ENCODE measurements at regions not wholly inside any gene's neighbourhood (a gene's known extent, or its start where the extent isn't known, plus 50 kb on each side); places are given as distances from the start of the nearest gene placed in this dataset.

DNA sequence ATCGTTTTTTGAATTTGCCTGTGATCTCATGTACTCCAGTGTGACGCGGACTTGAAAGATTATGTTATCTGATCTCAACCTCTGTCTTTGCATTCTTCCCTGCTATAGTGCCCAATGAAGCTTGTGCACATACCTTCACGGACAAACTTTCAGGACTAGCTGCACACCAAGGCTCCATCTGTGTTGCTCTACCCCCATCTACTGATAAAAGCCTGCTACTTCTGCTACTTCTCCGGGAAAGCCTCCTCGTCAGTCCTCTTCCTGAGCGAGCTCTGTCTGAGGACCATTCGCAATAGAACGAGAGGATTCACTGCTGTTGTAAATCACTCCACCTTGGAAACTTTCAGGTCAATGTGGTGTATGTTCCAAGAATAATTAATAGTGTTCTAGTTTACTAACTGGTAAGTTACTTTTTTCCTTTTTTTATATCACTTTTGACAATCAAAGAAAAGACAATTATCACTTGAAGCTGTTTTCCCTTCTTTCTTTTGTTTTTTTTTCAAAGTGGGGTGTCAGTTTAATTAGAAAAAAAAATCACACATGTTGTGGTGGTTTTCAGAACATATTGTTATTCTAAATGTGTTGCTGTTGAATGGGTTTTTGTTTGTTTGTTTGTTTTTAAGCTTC is 217.6 kb downstream of the ARRDC4 start:
- TF ChIP-seq, protein P1, sequence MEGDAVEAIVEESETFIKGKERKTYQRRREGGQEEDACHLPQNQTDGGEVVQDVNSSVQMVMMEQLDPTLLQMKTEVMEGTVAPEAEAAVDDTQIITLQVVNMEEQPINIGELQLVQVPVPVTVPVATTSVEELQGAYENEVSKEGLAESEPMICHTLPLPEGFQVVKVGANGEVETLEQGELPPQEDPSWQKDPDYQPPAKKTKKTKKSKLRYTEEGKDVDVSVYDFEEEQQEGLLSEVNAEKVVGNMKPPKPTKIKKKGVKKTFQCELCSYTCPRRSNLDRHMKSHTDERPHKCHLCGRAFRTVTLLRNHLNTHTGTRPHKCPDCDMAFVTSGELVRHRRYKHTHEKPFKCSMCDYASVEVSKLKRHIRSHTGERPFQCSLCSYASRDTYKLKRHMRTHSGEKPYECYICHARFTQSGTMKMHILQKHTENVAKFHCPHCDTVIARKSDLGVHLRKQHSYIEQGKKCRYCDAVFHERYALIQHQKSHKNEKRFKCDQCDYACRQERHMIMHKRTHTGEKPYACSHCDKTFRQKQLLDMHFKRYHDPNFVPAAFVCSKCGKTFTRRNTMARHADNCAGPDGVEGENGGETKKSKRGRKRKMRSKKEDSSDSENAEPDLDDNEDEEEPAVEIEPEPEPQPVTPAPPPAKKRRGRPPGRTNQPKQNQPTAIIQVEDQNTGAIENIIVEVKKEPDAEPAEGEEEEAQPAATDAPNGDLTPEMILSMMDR (IDR thresholded peaks at IDR 0.05): peak; percentile 18 to 56 (median 55)
- TF ChIP-seq POLR2A (IDR thresholded peaks at IDR 0.05): no peak
- H3K27ac ChIP-seq: no peak overlapping the region
- H3K4me1 ChIP-seq: no peaks in the 10 kb centered on the region
- no peaks in the 10 kb centered on the region for H3K27me3 ChIP-seq
- 5 to 12% methylated on average over 9 of the region's 9 CpGs for WGBS, 2 donors
- no peak overlapping the region for H3K4me3 ChIP-seq
- peak; percentile 65 for DNase-seq
- H3K36me3 ChIP-seq (ENCODE audit: low read depth, missing control alignments): no peaks in the 10 kb centered on the region
- intact Hi-C loops (cut with DNase I; ENCODE audit: low total_unique reads): loop anchor here (10.0 kb wide), 1 partner anchor 273 kb away; no protein-coding TSS in a partner anchor
- no peaks in the 10 kb centered on the region for H3K9me3 ChIP-seq

DNA sequence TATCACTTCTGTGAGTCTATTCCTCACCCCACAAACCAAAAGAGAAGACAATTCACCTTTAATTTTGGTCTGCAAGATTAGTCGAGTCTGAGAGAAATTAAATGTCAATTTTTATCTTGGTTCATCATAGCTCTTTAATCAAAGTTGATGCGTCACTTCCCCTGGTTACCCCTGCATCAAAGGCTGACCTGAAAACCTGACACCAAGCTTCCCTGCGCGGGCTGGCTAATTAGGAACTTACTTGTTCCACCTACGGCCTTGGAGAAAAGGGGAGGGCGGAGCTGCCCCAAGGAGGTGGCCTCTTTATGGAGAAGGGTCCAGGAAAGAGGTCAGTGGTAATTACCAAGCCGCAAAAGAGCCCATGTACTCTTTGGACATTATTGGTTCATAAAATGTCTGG is 218.4 kb downstream of the ARRDC4 start:
- Histone ChIP-seq H3K27ac (no peak overlapping the region), H3K9me3 (no peaks in the 10 kb centered on the region), H3K4me3 (no peak overlapping the region), H3K4me1 (no peaks in the 10 kb centered on the region), H3K36me3 (ENCODE audit: low read depth, missing control alignments) (no peaks in the 10 kb centered on the region), H3K27me3 (no peaks in the 10 kb centered on the region)
- 28 to 31% methylated on average over 7 of the region's 7 CpGs for WGBS, 2 donors
- intact Hi-C loops (cut with DNase I; ENCODE audit: low total_unique reads): loop anchor here (10.0 kb wide), 1 partner anchor 274 kb away; no protein-coding TSS in a partner anchor
- TF ChIP-seq POLR2A (IDR thresholded peaks at IDR 0.05): no peak
- TF ChIP-seq, protein P1 (IDR thresholded peaks at IDR 0.05): no peak
- no peak for DNase-seq

DNA sequence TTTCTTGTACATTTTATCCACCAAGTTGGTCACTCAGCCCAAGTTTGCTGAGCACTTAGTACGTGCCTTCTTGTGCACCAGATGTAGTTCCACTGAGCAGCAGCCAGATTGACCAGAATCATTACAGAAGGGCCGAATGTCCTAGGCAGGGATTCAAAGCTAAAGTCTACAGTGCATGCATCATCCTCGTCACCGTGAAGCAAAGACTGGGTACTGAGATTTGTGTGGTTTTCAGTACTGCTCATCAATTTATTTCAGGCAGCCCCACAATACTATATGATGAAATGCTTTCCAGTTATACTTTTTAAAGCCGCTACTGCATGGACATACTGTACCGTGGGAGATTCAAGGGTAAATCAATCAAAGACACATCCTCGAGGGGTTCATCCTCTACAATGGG is 227.0 kb downstream of the ARRDC4 start:
- H3K9me3 ChIP-seq: no peaks in the 10 kb centered on the region
- no peaks in the 10 kb centered on the region for H3K27me3 ChIP-seq
- DNase-seq: no peak
- intact Hi-C loops (cut with DNase I; ENCODE audit: low total_unique reads): no loop called here
- H3K27ac ChIP-seq: no peak overlapping the region
- WGBS, 2 donors: 80 to 87% methylated on average over 7 of the region's 7 CpGs
- no peak for TF ChIP-seq POLR2A (IDR thresholded peaks at IDR 0.05)
- TF ChIP-seq, protein P1 (IDR thresholded peaks at IDR 0.05): no peak
- no peak overlapping the region for H3K4me3 ChIP-seq
- no peaks in the 10 kb centered on the region for H3K4me1 ChIP-seq
- H3K36me3 ChIP-seq (ENCODE audit: low read depth, missing control alignments): no peaks in the 10 kb centered on the region

DNA sequence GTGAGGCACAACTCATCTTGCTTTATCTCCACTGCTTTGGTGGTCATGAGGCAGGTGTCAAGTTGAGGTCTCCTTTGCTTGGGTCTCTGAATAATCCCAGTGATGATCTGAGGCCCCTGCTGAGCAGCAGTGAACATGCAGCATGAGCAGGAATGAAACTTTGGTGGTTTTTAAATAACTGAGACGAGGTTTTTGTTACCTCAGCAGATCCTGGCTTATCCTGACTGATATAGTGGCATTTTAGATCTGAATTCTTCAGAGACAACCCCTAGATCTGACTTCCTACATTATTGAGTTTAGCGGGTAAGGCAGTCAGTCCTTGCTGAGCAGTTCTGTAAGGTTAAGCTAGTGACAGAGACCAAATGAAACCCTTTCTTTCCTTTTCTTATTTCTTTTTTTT is 230.4 kb downstream of the ARRDC4 start:
- no peaks in the 10 kb centered on the region for H3K4me1 ChIP-seq
- H3K27me3 ChIP-seq: no peaks in the 10 kb centered on the region
- H3K36me3 ChIP-seq (ENCODE audit: low read depth, missing control alignments): no peaks in the 10 kb centered on the region
- H3K9me3 ChIP-seq: no peaks in the 10 kb centered on the region
- no peak for DNase-seq
- H3K27ac ChIP-seq: no peak overlapping the region
- intact Hi-C loops (cut with DNase I; ENCODE audit: low total_unique reads): no loop called here
- H3K4me3 ChIP-seq: no peak overlapping the region
- TF ChIP-seq, protein P1 (IDR thresholded peaks at IDR 0.05): no peak
- no peak for TF ChIP-seq POLR2A (IDR thresholded peaks at IDR 0.05)
- 92 to 96% methylated on average over 2 of the region's 2 CpGs for WGBS, 2 donors

DNA sequence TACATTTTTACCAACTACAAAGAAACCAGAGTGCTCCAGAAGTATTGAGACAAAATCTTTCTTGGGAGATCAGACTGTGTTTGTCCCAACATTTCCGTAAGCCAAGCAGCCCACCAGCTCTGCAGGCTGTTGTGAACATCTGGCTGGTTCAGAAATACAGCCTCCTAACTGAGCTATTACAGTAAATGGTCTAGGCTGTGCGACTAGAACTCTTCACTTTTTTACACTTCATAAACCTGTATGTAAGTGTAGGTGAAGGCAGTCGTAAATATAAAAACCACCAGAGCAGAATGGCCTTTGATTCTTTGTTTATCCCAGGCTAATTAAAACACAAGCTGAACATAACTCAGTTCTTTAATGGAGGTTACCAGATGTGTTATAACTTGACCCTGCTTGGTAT is 235.3 kb downstream of the ARRDC4 start:
- H3K4me3 ChIP-seq: no peak overlapping the region
- H3K27me3 ChIP-seq: no peaks in the 10 kb centered on the region
- H3K4me1 ChIP-seq: no peaks in the 10 kb centered on the region
- DNase-seq: no peak
- no peak for TF ChIP-seq POLR2A (IDR thresholded peaks at IDR 0.05)
- TF ChIP-seq, protein P1 (IDR thresholded peaks at IDR 0.05): no peak
- H3K36me3 ChIP-seq (ENCODE audit: low read depth, missing control alignments): no peaks in the 10 kb centered on the region
- intact Hi-C loops (cut with DNase I; ENCODE audit: low total_unique reads): no loop called here
- H3K9me3 ChIP-seq: no peaks in the 10 kb centered on the region
- H3K27ac ChIP-seq: no peak overlapping the region
- WGBS, 2 donors: 56 to 68% methylated on average over 3 of the region's 3 CpGs
